ENCODE measurements at regions not wholly inside any gene's neighbourhood (a gene's known extent, or its start where the extent isn't known, plus 50 kb on each side); places are given as distances from the start of the nearest gene placed in this dataset.

DNA sequence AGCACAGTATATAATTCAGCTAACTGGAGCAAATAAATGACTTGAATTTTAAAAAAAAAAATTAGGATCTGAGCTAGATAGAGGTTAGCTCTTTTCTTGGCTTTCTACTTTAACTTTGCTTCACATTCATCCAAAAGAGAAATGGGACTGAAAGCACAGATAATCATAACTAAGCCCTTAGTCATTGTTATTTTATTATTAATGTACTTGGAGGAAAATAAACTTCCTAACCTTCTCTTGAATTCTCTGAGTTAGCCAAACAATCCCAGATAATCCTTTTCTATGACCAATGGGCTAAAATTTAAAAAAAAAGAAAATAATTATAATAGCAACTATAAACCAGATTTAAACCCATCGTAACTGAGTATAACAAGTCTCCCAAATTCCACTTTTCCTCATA, 57.6 kb upstream of the RASA1 start:
- TF ChIP-seq, protein P1, sequence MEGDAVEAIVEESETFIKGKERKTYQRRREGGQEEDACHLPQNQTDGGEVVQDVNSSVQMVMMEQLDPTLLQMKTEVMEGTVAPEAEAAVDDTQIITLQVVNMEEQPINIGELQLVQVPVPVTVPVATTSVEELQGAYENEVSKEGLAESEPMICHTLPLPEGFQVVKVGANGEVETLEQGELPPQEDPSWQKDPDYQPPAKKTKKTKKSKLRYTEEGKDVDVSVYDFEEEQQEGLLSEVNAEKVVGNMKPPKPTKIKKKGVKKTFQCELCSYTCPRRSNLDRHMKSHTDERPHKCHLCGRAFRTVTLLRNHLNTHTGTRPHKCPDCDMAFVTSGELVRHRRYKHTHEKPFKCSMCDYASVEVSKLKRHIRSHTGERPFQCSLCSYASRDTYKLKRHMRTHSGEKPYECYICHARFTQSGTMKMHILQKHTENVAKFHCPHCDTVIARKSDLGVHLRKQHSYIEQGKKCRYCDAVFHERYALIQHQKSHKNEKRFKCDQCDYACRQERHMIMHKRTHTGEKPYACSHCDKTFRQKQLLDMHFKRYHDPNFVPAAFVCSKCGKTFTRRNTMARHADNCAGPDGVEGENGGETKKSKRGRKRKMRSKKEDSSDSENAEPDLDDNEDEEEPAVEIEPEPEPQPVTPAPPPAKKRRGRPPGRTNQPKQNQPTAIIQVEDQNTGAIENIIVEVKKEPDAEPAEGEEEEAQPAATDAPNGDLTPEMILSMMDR (IDR thresholded peaks at IDR 0.05): no peak
- TF ChIP-seq POLR2A (IDR thresholded peaks at IDR 0.05): no peak
